Panc1 (cell line): ENCODE measurements at regions not wholly inside any gene's neighbourhood (a gene's known extent, or its start where the extent isn't known, plus 50 kb on each side); places are given as distances from the start of the nearest gene placed in this dataset.

Experiments
- ATAC-seq: fragments of 200-7000 bp; cut with Tn5 transposase; 2 replicates; pipeline ENCODE4 v1.9.1; 2020; ENCODE audit warnings: mild to moderate bottlenecking, moderate library complexity
- BruUV-seq: library from RNA; stranded (reverse); fragments of 400-500 nt; replicated peaks from 2 replicates; lab custom pipeline; 2021; lab: Mats Ljungman, UMichigan
- CTCF ChIA-PET: fragments of 300-600 bp; sonication (Branson Sonifier 250); formaldehyde crosslinking; loops from one replicate; lab custom pipeline; 2022; ENCODE audit warnings: antibody characterized with exemption; lab: Charles Lee
- POLR2A ChIA-PET: fragments of 300-600 bp; sonication (Branson Sonifier 250); formaldehyde crosslinking; loops from one replicate; lab custom pipeline; 2022; ENCODE audit warnings: antibody characterized with exemption; lab: Charles Lee
- DNase-seq: peaks from one replicate; pipeline ENCODE4 v3.0.0-alpha.2; 2010; ENCODE audit warnings: low read depth, low spot score
- H3K27ac ChIP-seq: 2 replicates; pipeline ENCODE4 v1.5.1; 2011; ENCODE audit warnings: mild to moderate bottlenecking, low read length, inconsistent platforms
- H3K27me3 ChIP-seq: fragments of 200-500 bp; sonication (Bioruptor generic); 2 replicates; pipeline ENCODE4 v1.6.0; 2014; ENCODE audit warnings: low read length, inconsistent platforms; ENCODE audit not compliant: control insufficient read depth, insufficient read depth
- H3K36me3 ChIP-seq: fragments of 200-500 bp; sonication (Bioruptor generic); 2 replicates; pipeline ENCODE4 v1.5.1; 2014; ENCODE audit warnings: inconsistent platforms, mild to moderate bottlenecking, low read length, moderate library complexity; ENCODE audit not compliant: control insufficient read depth, insufficient read depth
- H3K4me1 ChIP-seq: 2 replicates; pipeline ENCODE4 v1.5.1; 2011; ENCODE audit warnings: inconsistent platforms, mild to moderate bottlenecking, low read length, moderate library complexity; ENCODE audit not compliant: control insufficient read depth, insufficient read depth
- H3K4me3 ChIP-seq, 2 experiments: 2 replicates each; pipeline ENCODE4 v1.5.1; 2011 to 2012; ENCODE audit warnings: low read depth in 2 of 2, low read length in 2 of 2, mild to moderate bottlenecking in 2 of 2, inconsistent platforms in 1 of 2, moderate library complexity in 1 of 2
- H3K9me3 ChIP-seq: fragments of 200-500 bp; sonication (Bioruptor generic); 2 replicates; pipeline ENCODE4 v1.5.1; 2014; ENCODE audit warnings: low read depth, mild to moderate bottlenecking, inconsistent platforms, low read length, moderate library complexity; ENCODE audit not compliant: control insufficient read depth, insufficient read depth
- CTCF ChIP-seq: fragments of 450-650 bp; IDR thresholded peaks from 2 replicates; pipeline ENCODE4 v1.5.1; 2017; ENCODE audit warnings: mild to moderate bottlenecking
- POLR2AphosphoS5 ChIP-seq: IDR thresholded peaks from 2 replicates; pipeline ENCODE4 v1.6.1; 2012; ENCODE audit warnings: mild to moderate bottlenecking, low read depth, low read length, moderate library complexity
- REST ChIP-seq, 2 experiments: IDR thresholded peaks; 2 replicates each; pipeline ENCODE4 v1.6.1; 2011 to 2012; ENCODE audit warnings: low read depth in 2 of 2, control low read depth in 1 of 2, low read length in 1 of 2, mild to moderate bottlenecking in 1 of 2, moderate library complexity in 1 of 2; ENCODE audit not compliant: insufficient read depth in 1 of 2
- SIN3A ChIP-seq: IDR thresholded peaks from 2 replicates; pipeline ENCODE4 v1.6.1; 2012; ENCODE audit warnings: low read depth, mild to moderate bottlenecking, low read length, moderate library complexity, borderline replicate concordance; ENCODE audit not compliant: insufficient read depth
- TCF7L2 ChIP-seq: IDR thresholded peaks from 2 replicates; pipeline ENCODE4 v1.6.1; 2011; ENCODE audit warnings: mild to moderate bottlenecking, low read depth, low read length, inconsistent platforms
- in situ Hi-C: cut with HindIII; loops from 2 replicates; pipeline ENCODE4 v1.10.0; 2016; ENCODE audit warnings: low sequenced_read_pairs, low pct_unique_long_range_greater_than_20kb
- intact Hi-C: fragments of 100-400 bp; cut with micrococcal nuclease; formaldehyde crosslinking; loops from one replicate; pipeline ENCODE4 v1.10.0; 2022; ENCODE audit not compliant: unreplicated experiment

GRCh38 chr11:104803776-104804175 lies 94.5 kb downstream of the CASP12 start:
- H3K4me1 ChIP-seq = no peaks in the 10 kb centered on the region
- H3K27me3 ChIP-seq = no peaks in the 10 kb centered on the region
- CTCF ChIA-PET = interaction anchor here (0.5 kb wide), 1 partner anchor 428 kb away, joined by 3 read pairs; no protein-coding TSS in a partner anchor
- H3K36me3 ChIP-seq = no peaks in the 10 kb centered on the region
- no peak overlapping the region for H3K4me3 ChIP-seq
- BruUV-seq = no TSS peak
- POLR2A ChIA-PET = no interaction called here
- H3K9me3 ChIP-seq = no peaks in the 10 kb centered on the region
- DNase-seq (no peak), ATAC-seq (no peak)
- H3K27ac ChIP-seq = no peak overlapping the region
- intact Hi-C loops (no loop called here), in situ Hi-C loops (no loop called here)
- TF ChIP-seq TCF7L2 = no peak
- no peak for TF ChIP-seq CTCF
- TF ChIP-seq POLR2AphosphoS5 = no peak
- no peak for TF ChIP-seq REST (IDR thresholded peaks at IDR 0.05; ENCODE audit: insufficient read depth in 1 of 2, low read depth in 2 of 2, low read length in 1 of 2)
- TF ChIP-seq SIN3A = no peak

GRCh38 chr11:104799251-104799650 lies 99.0 kb downstream of the CASP12 start:
- ChIA-PET POLR2A (no interaction called here), CTCF (no interaction called here)
- DNase-seq (no peak), ATAC-seq (no peak)
- in situ Hi-C loops = no loop called here
- H3K36me3 ChIP-seq = no peaks in the 10 kb centered on the region
- intact Hi-C loops = no loop called here
- H3K27ac ChIP-seq = no peak overlapping the region
- TF ChIP-seq POLR2AphosphoS5 (no peak), REST (IDR thresholded peaks at IDR 0.05; ENCODE audit: insufficient read depth in 1 of 2, low read depth in 2 of 2, low read length in 1 of 2) (no peak), SIN3A (no peak), TCF7L2 (no peak)
- 0 out of 2 replicates have a peak, but pooled peaks cover 3% of the 10 kb centered on the region for H3K9me3 ChIP-seq
- H3K4me3 ChIP-seq = no peak overlapping the region
- no peaks in the 10 kb centered on the region for H3K4me1 ChIP-seq
- H3K27me3 ChIP-seq = no peaks in the 10 kb centered on the region
- no TSS peak for BruUV-seq
